Upper lobe of left lung (tissue), 6 donors: ENCODE measurements at regions not wholly inside any gene's neighbourhood (a gene's known extent, or its start where the extent isn't known, plus 50 kb on each side); places are given as distances from the start of the nearest gene placed in this dataset.
A peak's percentile ranks its signal among the peaks of the same experiment; 100 is the strongest.

ENCODE experiments used
- ATAC-seq, 2 donors: fragments of 200-7000 bp; cut with Tn5 transposase; one replicate each; pipeline ENCODE4 v1.9.1; 2022; ENCODE audit warnings: mild to moderate bottlenecking in 2 of 2, moderate library complexity in 2 of 2; ENCODE audit not compliant: low FRiP score in 2 of 2
- DNase-seq, 2 donors: peaks; one replicate each; pipeline ENCODE4 v3.0.0-alpha.2; 2019 to 2020
- H3K27ac ChIP-seq, 4 donors: fragments of 200-600 bp; sonication (generic); one replicate each; pipeline ENCODE4 v1.5.1; 2016 to 2019
- H3K27me3 ChIP-seq, 4 donors: fragments of 200-600 bp; sonication (generic); one replicate each; pipeline ENCODE4 v1.5.1; 2017 to 2019
- H3K36me3 ChIP-seq, 4 donors: fragments of 200-600 bp; sonication (generic); one replicate each; pipeline ENCODE4 v1.5.1; 2016 to 2019
- H3K4me1 ChIP-seq, 4 donors: fragments of 200-600 bp; sonication (generic); one replicate each; pipeline ENCODE4 v1.5.1; 2018 to 2019
- H3K4me3 ChIP-seq, 4 donors: fragments of 200-600 bp; sonication (generic); one replicate each; pipeline ENCODE4 v1.5.1; 2017 to 2019; ENCODE audit warnings: mild to moderate bottlenecking in 2 of 4, moderate library complexity in 1 of 4
- H3K9me3 ChIP-seq, 4 donors: fragments of 200-600 bp; sonication (generic); one replicate each; pipeline ENCODE4 v1.5.1; 2018 to 2019
- CTCF ChIP-seq, 6 experiments: fragments of 450-650 bp in 4 of 6; fragments of 200-600 bp in 2 of 6; sonication (generic) in 2 of 6; IDR thresholded peaks; one replicate each; pipeline ENCODE4 v1.5.1; 2016 to 2019; ENCODE audit warnings: antibody characterized with exemption in 6 of 6
- EP300 ChIP-seq, 4 donors: sonication (generic); formaldehyde crosslinking; IDR thresholded peaks; one replicate each; pipeline ENCODE4 v1.5.1; 2017; ENCODE audit warnings: antibody characterized with exemption in 4 of 4, control low read depth in 2 of 4
- POLR2A ChIP-seq, 4 donors: fragments of 450-650 bp; IDR thresholded peaks; one replicate each; pipeline ENCODE4 v1.5.1; 2016 to 2017; ENCODE audit warnings: antibody characterized with exemption in 4 of 4, mild to moderate bottlenecking in 2 of 4
- POLR2AphosphoS5 ChIP-seq, 2 donors: sonication (generic); formaldehyde crosslinking; IDR thresholded peaks; one replicate each; pipeline ENCODE4 v1.5.1; 2017; ENCODE audit warnings: antibody characterized with exemption in 2 of 2
- WGBS, 2 donors: methylation state at CpG; one replicate each; pipeline ENCODE4 v1.1.5; 2017 to 2018; 5-methylcytosine and 5-hydroxymethylcytosine counted together
- donor health status: DM: no; HTN: no; CAD: no; lungs with moderate emphysema.
- donor health status: DM: no; HTN: yes; CAD: no; lungs with severe emphysema.

GRCh38 chr1:232327899-232328298 is 302.0 kb downstream of the SIPA1L2 start:
- ATAC-seq (peak in 1 of 2 donors; percentile 7), DNase-seq (no peak)
- Histone ChIP-seq H3K4me3 (no peak overlapping the region), H3K27ac (no peak overlapping the region), H3K36me3 (no peaks in the 10 kb centered on the region), H3K4me1 (no peaks in the 10 kb centered on the region), H3K27me3 (no peaks in the 10 kb centered on the region), H3K9me3 (no peaks in the 10 kb centered on the region)
- TF ChIP-seq POLR2A (IDR thresholded peaks at IDR 0.05) (no peak), POLR2AphosphoS5 (IDR thresholded peaks at IDR 0.05) (no peak)
- 78 to 90% methylated on average over 5 of the region's 5 CpGs for WGBS, 2 donors

DNA sequence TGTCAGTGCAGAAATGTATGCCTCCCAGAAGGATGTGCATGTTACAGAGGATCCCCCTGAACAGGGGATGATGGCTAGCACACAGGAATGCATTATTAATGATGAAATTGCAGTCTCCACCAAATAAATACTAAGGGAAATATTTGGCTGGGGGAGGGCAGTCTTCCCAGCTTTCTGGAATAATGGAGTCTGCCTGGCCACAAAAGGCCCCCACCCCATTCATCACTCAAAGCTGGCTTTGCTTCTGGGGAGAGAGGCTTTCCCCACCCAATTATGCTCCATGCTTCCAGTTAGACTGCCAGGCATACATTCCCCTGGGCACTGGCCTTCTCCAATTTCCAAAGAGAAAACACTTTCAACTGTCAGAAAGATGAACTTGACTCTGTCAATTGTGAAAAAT is 302.7 kb downstream of the SIPA1L2 start:
- ATAC-seq (peak in 1 of 2 donors; percentile 65), DNase-seq (no peak)
- Histone ChIP-seq H3K9me3 (no peaks in the 10 kb centered on the region), H3K36me3 (no peaks in the 10 kb centered on the region), H3K27ac (no peak overlapping the region), H3K27me3 (no peaks in the 10 kb centered on the region), H3K4me1 (no peaks in the 10 kb centered on the region), H3K4me3 (no peak overlapping the region)
- TF ChIP-seq POLR2AphosphoS5 (IDR thresholded peaks at IDR 0.05) (no peak), POLR2A (IDR thresholded peaks at IDR 0.05) (no peak), EP300 (IDR thresholded peaks at IDR 0.05) (no peak), CTCF (IDR thresholded peaks at IDR 0.05) (no peak)

GRCh38 chr1:232322162-232322734 is 307.7 kb downstream of the SIPA1L2 start:
- TF ChIP-seq EP300 (IDR thresholded peaks at IDR 0.05): no peak
- TF ChIP-seq CTCF (IDR thresholded peaks at IDR 0.05): no peak
- no peak for TF ChIP-seq POLR2AphosphoS5 (IDR thresholded peaks at IDR 0.05)
- no peak for TF ChIP-seq POLR2A (IDR thresholded peaks at IDR 0.05)
- Histone ChIP-seq H3K27me3 (no peaks in the 10 kb centered on the region), H3K27ac (no peak overlapping the region), H3K4me3 (no peak overlapping the region), H3K9me3 (no peaks in the 10 kb centered on the region), H3K36me3 (no peaks in the 10 kb centered on the region), H3K4me1 (no peaks in the 10 kb centered on the region)
- no peak for DNase-seq
- 73 to 90% methylated on average over 4 to 5 of the region's 5 CpGs for WGBS, 2 donors
- no peak for ATAC-seq

GRCh38 chr1:232319518-232320210 is 310.3 kb downstream of the SIPA1L2 start:
- Histone ChIP-seq H3K27me3 (no peaks in the 10 kb centered on the region), H3K27ac (no peak overlapping the region), H3K36me3 (no peaks in the 10 kb centered on the region), H3K9me3 (no peaks in the 10 kb centered on the region), H3K4me3 (no peak overlapping the region), H3K4me1 (no peaks in the 10 kb centered on the region)
- no peak for TF ChIP-seq POLR2A (IDR thresholded peaks at IDR 0.05)
- ATAC-seq: no peak
- DNase-seq: no peak
- WGBS, 2 donors: 66 to 80% methylated on average over 4 of the region's 4 CpGs

- no peaks in the 10 kb centered on the region for H3K9me3 ChIP-seq
- no peaks in the 10 kb centered on the region for H3K36me3 ChIP-seq
- peak; percentile 24 to 27 for DNase-seq
- WGBS, 2 donors: 61 to 68% methylated on average over 7 to 10 of the region's 10 CpGs
- no peak for TF ChIP-seq EP300 (IDR thresholded peaks at IDR 0.05)
- TF ChIP-seq POLR2AphosphoS5 (IDR thresholded peaks at IDR 0.05): no peak
- TF ChIP-seq CTCF (IDR thresholded peaks at IDR 0.05): no peak
- no peak for TF ChIP-seq POLR2A (IDR thresholded peaks at IDR 0.05)
- ATAC-seq: no peak
- no peak overlapping the region for H3K27ac ChIP-seq
- no peaks in the 10 kb centered on the region for H3K4me1 ChIP-seq
- H3K27me3 ChIP-seq: no peaks in the 10 kb centered on the region
- H3K4me3 ChIP-seq: no peak overlapping the region
Measured at GRCh38 chr1:232319072-232319471, 310.9 kb downstream of the SIPA1L2 start.

DNA sequence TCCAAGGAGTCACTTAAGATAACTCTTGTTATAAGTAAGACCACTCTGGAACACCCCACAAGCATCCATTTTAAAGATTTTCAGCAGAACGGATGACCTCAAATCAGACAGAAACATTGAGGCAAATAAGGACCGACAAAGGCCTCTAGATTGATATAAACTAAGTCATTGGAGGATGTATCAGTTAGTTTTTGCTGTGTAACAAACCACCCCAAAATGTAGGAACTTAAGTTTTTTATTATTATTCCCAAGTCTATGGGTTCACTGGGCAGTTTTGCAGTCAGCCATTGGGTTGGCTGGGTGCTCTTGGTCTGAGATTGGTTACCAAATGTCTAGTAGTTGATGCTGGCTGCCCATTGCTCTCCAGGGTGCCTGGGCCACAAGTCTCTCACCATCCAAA is 311.8 kb downstream of the SIPA1L2 start:
- Histone ChIP-seq H3K27me3 (no peaks in the 10 kb centered on the region), H3K4me1 (no peaks in the 10 kb centered on the region), H3K9me3 (no peaks in the 10 kb centered on the region), H3K4me3 (no peak overlapping the region), H3K27ac (no peak overlapping the region), H3K36me3 (no peaks in the 10 kb centered on the region)
- ATAC-seq (no peak), DNase-seq (no peak)
- WGBS, 2 donors: 95 to 98% methylated on average over 2 of the region's 2 CpGs
- TF ChIP-seq EP300 (IDR thresholded peaks at IDR 0.05) (no peak), CTCF (IDR thresholded peaks at IDR 0.05) (no peak), POLR2AphosphoS5 (IDR thresholded peaks at IDR 0.05) (no peak), POLR2A (IDR thresholded peaks at IDR 0.05) (no peak)
